Hypothalamus (tissue), 51 donors: ENCODE measurements at regions not wholly inside any gene's neighbourhood (a gene's known extent, or its start where the extent isn't known, plus 50 kb on each side); places are given as distances from the start of the nearest gene placed in this dataset.

Source experiments
- DNase-seq, 51 donors: peaks; one replicate each; lab custom pipeline; 2025; lab: John Stamatoyannopoulos, UW

- DNase-seq = no peak
Observed at GRCh38 chr14:54125109-54125508, 168.5 kb upstream of the BMP4 start.

GRCh38 chr14:54126947-54127346 is 170.3 kb upstream of the BMP4 start:
- DNase-seq = no peak

- DNase-seq = no peak
Observed at GRCh38 chr14:54127526-54127925, 170.9 kb upstream of the BMP4 start.

- DNase-seq = no peak
Observed at GRCh38 chr14:54129850-54130640, 173.4 kb upstream of the BMP4 start.

- DNase-seq = no peak
Observed at GRCh38 chr14:54132496-54132895, 175.9 kb upstream of the BMP4 start.

GRCh38 chr14:54133896-54134295 is 177.3 kb upstream of the BMP4 start:
- DNase-seq = no peak

- DNase-seq = no peak
Observed at GRCh38 chr14:54135804-54136280, 179.2 kb upstream of the BMP4 start.

GRCh38 chr14:54136894-54137613 is 180.4 kb upstream of the BMP4 start:
- DNase-seq = no peak

GRCh38 chr14:54137614-54137961 is 181.0 kb upstream of the BMP4 start:
- DNase-seq = no peak

- DNase-seq = no peak
Observed at GRCh38 chr14:54138024-54138353, 181.4 kb upstream of the BMP4 start.

- no peak for DNase-seq
Observed at GRCh38 chr14:54138354-54139038, 181.9 kb upstream of the BMP4 start.

- DNase-seq = no peak
Observed at GRCh38 chr14:54140551-54140950, 183.9 kb upstream of the BMP4 start.

- DNase-seq = no peak
Observed at GRCh38 chr14:54146601-54147000, 190.0 kb upstream of the BMP4 start.

GRCh38 chr14:54147282-54147681 is 190.7 kb upstream of the BMP4 start:
- no peak for DNase-seq

- no peak for DNase-seq
Observed at GRCh38 chr14:54147758-54148157, 191.1 kb upstream of the BMP4 start.

GRCh38 chr14:54148251-54148650 is 191.6 kb upstream of the BMP4 start:
- DNase-seq = no peak

- no peak for DNase-seq
Observed at GRCh38 chr14:54152351-54152750, 195.7 kb upstream of the BMP4 start.

- DNase-seq = peak in 17 of 51 donors; percentile 1 to 54 (median 11)
Observed at GRCh38 chr14:54166049-54166950, 209.7 kb upstream of the BMP4 start.

GRCh38 chr14:54168489-54168888 is 211.9 kb upstream of the BMP4 start:
- no peak for DNase-seq

GRCh38 chr14:54169254-54169924 is 212.8 kb upstream of the BMP4 start:
- no peak for DNase-seq
